ENCODE measurements at regions not wholly inside any gene's neighbourhood (a gene's known extent, or its start where the extent isn't known, plus 50 kb on each side); places are given as distances from the start of the nearest gene placed in this dataset.

DNA sequence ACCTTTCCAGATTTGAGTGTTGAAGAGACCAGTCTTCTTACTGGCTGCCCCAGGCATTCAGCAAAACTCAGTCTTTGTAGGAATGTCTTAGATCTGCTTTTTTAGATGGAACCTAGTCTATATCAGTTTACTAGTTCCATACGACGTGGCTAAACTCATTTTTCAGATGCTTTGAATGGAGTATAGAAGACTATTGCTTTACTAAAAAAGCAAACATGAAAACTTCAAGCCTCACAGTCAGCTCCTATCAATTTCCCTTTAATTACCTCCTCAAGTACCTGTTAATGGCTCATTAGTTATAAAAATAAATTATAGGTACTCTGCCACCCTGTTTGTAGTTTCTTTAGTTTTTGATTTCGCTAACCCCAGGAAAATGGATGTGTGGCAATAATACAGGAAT lies 63.0 kb upstream of the STOX2 start:
- no peak for TF ChIP-seq EZH2phosphoT487 (IDR thresholded peaks at IDR 0.05; ENCODE audit: borderline replicate concordance, low read length)
- TF ChIP-seq, protein P1, sequence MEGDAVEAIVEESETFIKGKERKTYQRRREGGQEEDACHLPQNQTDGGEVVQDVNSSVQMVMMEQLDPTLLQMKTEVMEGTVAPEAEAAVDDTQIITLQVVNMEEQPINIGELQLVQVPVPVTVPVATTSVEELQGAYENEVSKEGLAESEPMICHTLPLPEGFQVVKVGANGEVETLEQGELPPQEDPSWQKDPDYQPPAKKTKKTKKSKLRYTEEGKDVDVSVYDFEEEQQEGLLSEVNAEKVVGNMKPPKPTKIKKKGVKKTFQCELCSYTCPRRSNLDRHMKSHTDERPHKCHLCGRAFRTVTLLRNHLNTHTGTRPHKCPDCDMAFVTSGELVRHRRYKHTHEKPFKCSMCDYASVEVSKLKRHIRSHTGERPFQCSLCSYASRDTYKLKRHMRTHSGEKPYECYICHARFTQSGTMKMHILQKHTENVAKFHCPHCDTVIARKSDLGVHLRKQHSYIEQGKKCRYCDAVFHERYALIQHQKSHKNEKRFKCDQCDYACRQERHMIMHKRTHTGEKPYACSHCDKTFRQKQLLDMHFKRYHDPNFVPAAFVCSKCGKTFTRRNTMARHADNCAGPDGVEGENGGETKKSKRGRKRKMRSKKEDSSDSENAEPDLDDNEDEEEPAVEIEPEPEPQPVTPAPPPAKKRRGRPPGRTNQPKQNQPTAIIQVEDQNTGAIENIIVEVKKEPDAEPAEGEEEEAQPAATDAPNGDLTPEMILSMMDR (IDR thresholded peaks at IDR 0.05; ENCODE audit: low read depth, low read length, poor library complexity, severe bottlenecking): no peak
- no peak overlapping the region for H3K27ac ChIP-seq (ENCODE audit: low read depth, low read length)
- H3K9me3 ChIP-seq (ENCODE audit: control insufficient read depth, insufficient read depth, low read length): no peaks in the 10 kb centered on the region

DNA sequence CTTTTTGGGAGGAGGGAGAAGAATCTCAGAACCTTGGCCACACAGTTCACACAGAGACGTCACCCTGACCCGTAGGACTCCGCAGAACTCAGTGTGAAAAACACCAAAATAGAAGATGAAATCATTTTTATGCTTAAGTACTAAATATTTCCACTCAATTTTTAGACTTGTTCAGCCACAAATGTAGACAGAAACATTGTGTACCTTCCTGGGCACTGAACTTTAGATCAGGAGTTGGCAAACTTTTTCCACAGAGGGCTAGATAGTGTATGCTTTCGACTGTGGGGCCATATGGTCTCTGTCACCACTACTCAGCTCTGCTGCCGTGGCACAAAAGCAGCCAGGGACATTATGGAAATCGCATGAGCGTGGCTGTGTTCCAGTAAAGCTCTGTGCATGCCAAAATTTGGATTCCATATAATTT lies 61.8 kb upstream of the STOX2 start:
- Histone ChIP-seq H3K9me2 (replicated peaks; ENCODE audit: control insufficient read depth, low read length) (no peaks in the 10 kb centered on the region), H3K27ac (ENCODE audit: low read depth, low read length) (no peak overlapping the region), H3K36me3 (ENCODE audit: control insufficient read depth, low read length) (no peaks in the 10 kb centered on the region), H3K4me2 (ENCODE audit: low read length) (no peak overlapping the region), H3K27me3 (ENCODE audit: control insufficient read depth, low read length) (peaks cover 6% of the 10 kb centered on the region; the same call in 1 of the 2 replicates), H3K79me2 (ENCODE audit: control insufficient read depth, low read length) (no peaks in the 10 kb centered on the region), H3K9me3 (ENCODE audit: control insufficient read depth, insufficient read depth, low read length) (no peaks in the 10 kb centered on the region), H3K4me3 (ENCODE audit: low read length) (no peak overlapping the region), H3F3A (ENCODE audit: control insufficient read depth, insufficient read depth) (no peaks in the 10 kb centered on the region), H3K4me1 (ENCODE audit: control insufficient read depth, low read length) (no peaks in the 10 kb centered on the region), H4K20me1 (ENCODE audit: control insufficient read depth, insufficient read depth, low read depth, low read length) (no peaks in the 10 kb centered on the region)
- no peak for TF ChIP-seq EZH2phosphoT487 (IDR thresholded peaks at IDR 0.05; ENCODE audit: borderline replicate concordance, low read length)
- TF ChIP-seq, protein P1 (IDR thresholded peaks at IDR 0.05; ENCODE audit: low read depth, low read length, poor library complexity, severe bottlenecking): no peak

More for the DNA sequence above, 63.0 kb upstream of the STOX2 start:
- no peaks in the 10 kb centered on the region for H4K20me1 ChIP-seq (ENCODE audit: control insufficient read depth, insufficient read depth, low read depth, low read length)
- no peaks in the 10 kb centered on the region for H3F3A ChIP-seq (ENCODE audit: control insufficient read depth, insufficient read depth)
- H3K4me3 ChIP-seq (ENCODE audit: low read length): no peak overlapping the region
- no peaks in the 10 kb centered on the region for H3K4me1 ChIP-seq (ENCODE audit: control insufficient read depth, low read length)
- peaks cover 6% of the 10 kb centered on the region; the same call in 1 of the 2 replicates for H3K27me3 ChIP-seq (ENCODE audit: control insufficient read depth, low read length)
- no peaks in the 10 kb centered on the region for H3K9me2 ChIP-seq (replicated peaks; ENCODE audit: control insufficient read depth, low read length)
- no peak overlapping the region for H3K4me2 ChIP-seq (ENCODE audit: low read length)
- no peaks in the 10 kb centered on the region for H3K36me3 ChIP-seq (ENCODE audit: control insufficient read depth, low read length)
- H3K79me2 ChIP-seq (ENCODE audit: control insufficient read depth, low read length): no peaks in the 10 kb centered on the region

DNA sequence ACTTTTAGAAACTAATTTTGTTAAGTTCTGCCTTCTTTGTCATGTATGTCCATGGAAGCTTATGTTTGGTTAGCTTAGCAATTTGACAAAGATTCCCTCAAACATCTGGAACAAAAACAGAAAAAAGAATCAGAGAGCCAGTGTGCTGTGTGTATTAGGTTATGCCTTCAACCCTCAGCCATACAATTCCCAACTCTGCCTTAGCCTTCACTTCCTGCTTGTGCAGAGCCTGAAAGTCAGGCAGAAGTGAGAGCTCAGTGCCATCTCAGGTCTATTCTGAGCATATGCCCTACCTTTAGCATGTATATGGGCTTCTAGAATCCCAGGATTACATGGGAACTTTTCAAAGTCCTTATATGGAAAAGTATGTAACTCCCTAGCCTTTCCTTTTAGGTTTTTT lies 58.2 kb upstream of the STOX2 start:
- Histone ChIP-seq H3K9me2 (replicated peaks; ENCODE audit: control insufficient read depth, low read length) (no peaks in the 10 kb centered on the region), H3K9me3 (ENCODE audit: control insufficient read depth, insufficient read depth, low read length) (no peaks in the 10 kb centered on the region), H3K79me2 (ENCODE audit: control insufficient read depth, low read length) (no peaks in the 10 kb centered on the region), H3K4me2 (ENCODE audit: low read length) (no peak overlapping the region), H3K4me1 (ENCODE audit: control insufficient read depth, low read length) (no peaks in the 10 kb centered on the region), H3K4me3 (ENCODE audit: low read length) (no peak overlapping the region), H3F3A (ENCODE audit: control insufficient read depth, insufficient read depth) (no peaks in the 10 kb centered on the region), H4K20me1 (ENCODE audit: control insufficient read depth, insufficient read depth, low read depth, low read length) (no peaks in the 10 kb centered on the region), H3K36me3 (ENCODE audit: control insufficient read depth, low read length) (no peaks in the 10 kb centered on the region), H3K27me3 (ENCODE audit: control insufficient read depth, low read length) (peaks cover 6% of the 10 kb centered on the region; the same call in 1 of the 2 replicates), H3K27ac (ENCODE audit: low read depth, low read length) (no peak overlapping the region)
- TF ChIP-seq EZH2phosphoT487 (IDR thresholded peaks at IDR 0.05; ENCODE audit: borderline replicate concordance, low read length): no peak
- TF ChIP-seq, protein P1 (IDR thresholded peaks at IDR 0.05; ENCODE audit: low read depth, low read length, poor library complexity, severe bottlenecking): no peak

Measured in DOHH2 (cell line).